ENCODE measurements at regions not wholly inside any gene's neighbourhood (a gene's known extent, or its start where the extent isn't known, plus 50 kb on each side); places are given as distances from the start of the nearest gene placed in this dataset.

DNA sequence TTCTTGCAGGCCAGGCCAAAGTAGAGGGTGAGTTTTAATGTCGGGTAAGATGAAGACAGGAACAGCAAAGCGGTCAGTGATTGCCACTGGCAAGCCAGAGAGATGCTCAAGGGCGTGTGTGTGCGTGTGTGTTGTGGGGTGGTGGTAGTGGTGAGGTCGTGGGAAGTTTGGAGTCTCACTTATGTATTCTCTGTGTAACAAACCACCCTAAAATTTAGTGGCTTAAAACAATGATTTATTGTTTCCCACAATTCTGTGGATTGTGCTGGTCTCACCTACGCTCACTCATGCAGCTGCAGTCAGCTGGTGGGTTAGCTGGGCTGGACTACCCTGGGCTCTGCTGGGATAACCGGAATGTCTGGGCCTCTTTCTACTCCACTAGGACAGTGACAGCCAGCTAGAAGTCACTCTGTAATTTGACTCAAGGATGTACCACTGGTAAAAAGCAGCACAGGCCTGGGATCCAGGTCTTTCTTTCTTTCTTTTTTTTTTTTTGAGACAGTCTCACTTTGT is 50.9 kb upstream of the BHLHE40 start:
- Histone ChIP-seq H3K9me3 (ENCODE audit: control insufficient read depth in 1 of 2, low read length in 2 of 2) (no peaks in the 10 kb centered on the region), H3K36me3 (ENCODE audit: insufficient read depth, low read length) (no peaks in the 10 kb centered on the region), H3K27me3 (ENCODE audit: insufficient read depth, low read length) (no peaks in the 10 kb centered on the region), H3K27ac (ENCODE audit: low read depth, low read length) (no peak overlapping the region), H3K4me3 (ENCODE audit: low read length in 2 of 2) (no peak overlapping the region), H3K4me1 (ENCODE audit: insufficient read depth, low read length) (peaks cover 9% of the 10 kb centered on the region)
- H3K27ac Mint-ChIP-seq = peak overlapping the region in 5 of 7 donors; percentile 5 to 92 (median 53)
- POLR2A ChIA-PET (ENCODE audit: partially characterized antibody) = no interaction called here
- no peak overlapping the region for H3K4me3 Mint-ChIP-seq
- no peaks in the 10 kb centered on the region for H3K27me3 Mint-ChIP-seq
- no peak for DNase-seq
- CTCF ChIA-PET (ENCODE audit: partially characterized antibody) = interaction anchor here (1.0 kb wide), 2 partner anchors 21 to 103 kb away, joined by 3 read pairs; no protein-coding TSS in a partner anchor
- H3K4me1 Mint-ChIP-seq = peaks cover 9 to 16% (median 10%) of the 10 kb centered on the region in 4 donors
- H3K9me3 Mint-ChIP-seq = peaks cover 0 to 1% (median 0%) of the 10 kb centered on the region in 8 donors
- intact Hi-C loops (cut with micrococcal nuclease) = no loop called here
- H3K36me3 Mint-ChIP-seq = no peaks in the 10 kb centered on the region
